ENCODE measurements at regions not wholly inside any gene's neighbourhood (a gene's known extent, or its start where the extent isn't known, plus 50 kb on each side); places are given as distances from the start of the nearest gene placed in this dataset.

GRCh38 chr6:91161246-91161645 is 574.4 kb upstream of the MAP3K7 start:
- H3K4me3 ChIP-seq (ENCODE audit: low read depth, poor library complexity, severe bottlenecking), result no peak overlapping the region
- DNase-seq (ENCODE audit: low spot score in 2 of 2), result no peak
- intact Hi-C loops (cut with DNase I; ENCODE audit: low total_unique reads), result no loop called here
- WGBS, 2 donors, result 86 to 87% methylated on average over 7 of the region's 7 CpGs
- TF ChIP-seq CTCF (IDR thresholded peaks at IDR 0.05) (no peak), POLR2A (IDR thresholded peaks at IDR 0.05) (no peak)

GRCh38 chr6:91155129-91155785 is 568.4 kb upstream of the MAP3K7 start:
- TF ChIP-seq POLR2A (IDR thresholded peaks at IDR 0.05) (no peak), CTCF (IDR thresholded peaks at IDR 0.05) (no peak)
- no peak overlapping the region for H3K4me3 ChIP-seq (ENCODE audit: low read depth, poor library complexity, severe bottlenecking)
- intact Hi-C loops (cut with DNase I; ENCODE audit: low total_unique reads), result no loop called here
- WGBS, 2 donors, result 47 to 51% methylated on average over 5 of the region's 5 CpGs
- no peak for DNase-seq (ENCODE audit: low spot score in 2 of 2)

- 77 to 87% methylated on average over 5 of the region's 5 CpGs for WGBS, 2 donors
- intact Hi-C loops (cut with DNase I; ENCODE audit: low total_unique reads), result no loop called here
- TF ChIP-seq CTCF (IDR thresholded peaks at IDR 0.05) (no peak), POLR2A (IDR thresholded peaks at IDR 0.05) (no peak)
- no peak for DNase-seq (ENCODE audit: low spot score in 2 of 2)
- no peak overlapping the region for H3K4me3 ChIP-seq (ENCODE audit: low read depth, poor library complexity, severe bottlenecking)
These were observed 566.0 kb upstream of the MAP3K7 start for GRCh38 chr6:91152824-91153223.

- DNase-seq (ENCODE audit: low spot score in 2 of 2), result no peak
- H3K4me3 ChIP-seq (ENCODE audit: low read depth, poor library complexity, severe bottlenecking), result no peak overlapping the region
- TF ChIP-seq CTCF (IDR thresholded peaks at IDR 0.05) (no peak), POLR2A (IDR thresholded peaks at IDR 0.05) (no peak)
- 55 to 60% methylated on average over 2 of the region's 2 CpGs for WGBS, 2 donors
- intact Hi-C loops (cut with DNase I; ENCODE audit: low total_unique reads), result no loop called here
These were observed 563.3 kb upstream of the MAP3K7 start for GRCh38 chr6:91149956-91150705.

- DNase-seq (ENCODE audit: low spot score in 2 of 2), result no peak
- intact Hi-C loops (cut with DNase I; ENCODE audit: low total_unique reads), result no loop called here
- WGBS, 2 donors, result 37 to 44% methylated on average over 8 of the region's 8 CpGs
- H3K4me3 ChIP-seq (ENCODE audit: low read depth, poor library complexity, severe bottlenecking), result no peak overlapping the region
- no peak for TF ChIP-seq POLR2A (IDR thresholded peaks at IDR 0.05)
- no peak for TF ChIP-seq CTCF (IDR thresholded peaks at IDR 0.05)
These were observed 562.5 kb upstream of the MAP3K7 start for GRCh38 chr6:91149246-91149955.
